WTC11 (cell line): ENCODE measurements at regions not wholly inside any gene's neighbourhood (a gene's known extent, or its start where the extent isn't known, plus 50 kb on each side); places are given as distances from the start of the nearest gene placed in this dataset.

Source experiments
- ELF4 ChIP-seq: sonication (generic); formaldehyde crosslinking; IDR thresholded peaks from 2 replicates; pipeline ENCODE4 v1.8.1; 2022; ENCODE audit warnings: low read depth, mild to moderate bottlenecking, moderate library complexity, missing genetic modification reagents
- ETV6 ChIP-seq: sonication (generic); formaldehyde crosslinking; IDR thresholded peaks from 2 replicates; pipeline ENCODE4 v1.8.1; 2022; ENCODE audit warnings: mild to moderate bottlenecking, missing genetic modification reagents
- TEAD1 ChIP-seq: sonication (generic); formaldehyde crosslinking; IDR thresholded peaks from 2 replicates; pipeline ENCODE4 v1.8.0; 2022; ENCODE audit warnings: mild to moderate bottlenecking, missing genetic modification reagents
- USF1 ChIP-seq: sonication (generic); formaldehyde crosslinking; IDR thresholded peaks from 2 replicates; pipeline ENCODE4 v1.8.0; 2022; ENCODE audit warnings: mild to moderate bottlenecking, missing genetic modification reagents
- ZNF281 ChIP-seq: sonication (generic); formaldehyde crosslinking; IDR thresholded peaks from 2 replicates; pipeline ENCODE4 v1.8.0; 2023; ENCODE audit warnings: mild to moderate bottlenecking, missing genetic modification reagents

- no peak for TF ChIP-seq USF1 (CRISPR knock-in tag)
- TF ChIP-seq ELF4 (CRISPR knock-in tag): no peak
- TF ChIP-seq ZNF281: no peak
- no peak for TF ChIP-seq TEAD1 (CRISPR knock-in tag)
- no peak for TF ChIP-seq ETV6 (CRISPR knock-in tag)
These were observed 361.0 kb upstream of the PCSK5 start for GRCh38 chr9:75529463-75529862.
